SJSA1 (cell line): ENCODE measurements at regions not wholly inside any gene's neighbourhood (a gene's known extent, or its start where the extent isn't known, plus 50 kb on each side); places are given as distances from the start of the nearest gene placed in this dataset.
"Not testable (repeated sequence)": the region's sequence is repeated elsewhere in the genome, so short reads cannot be mapped to it uniquely, and the experiment has no call there.

Source experiments
- DNase-seq, 2 experiments: peaks; one replicate each; pipeline ENCODE4 v3.0.0-alpha.2; 2015 to 2020; ENCODE audit warnings: low spot score in 2 of 2, low read depth in 1 of 2
- H3K27ac ChIP-seq: fragments of 250-450 bp; sonication (Bioruptor Pico); 2 replicates; pipeline ENCODE4 v1.5.1; 2020; ENCODE audit warnings: mild to moderate bottlenecking, moderate library complexity
- H3K27me3 ChIP-seq: fragments of 250-450 bp; sonication (Bioruptor Pico); replicated peaks from 2 replicates; pipeline ENCODE4 v1.5.1; 2020; ENCODE audit warnings: mild to moderate bottlenecking, moderate library complexity
- H3K36me3 ChIP-seq: fragments of 250-450 bp; sonication (Bioruptor Pico); 2 replicates; pipeline ENCODE4 v1.5.1; 2020; ENCODE audit warnings: mild to moderate bottlenecking
- H3K4me1 ChIP-seq: fragments of 250-450 bp; sonication (Bioruptor Pico); replicated peaks from 2 replicates; pipeline ENCODE4 v1.6.1; 2021; ENCODE audit warnings: mild to moderate bottlenecking
- H3K4me3 ChIP-seq: fragments of 250-450 bp; sonication (Bioruptor Pico); 2 replicates; pipeline ENCODE4 v1.5.1; 2020; ENCODE audit warnings: mild to moderate bottlenecking
- H3K9me3 ChIP-seq: fragments of 250-450 bp; sonication (Bioruptor Pico); replicated peaks from 2 replicates; pipeline ENCODE4 v1.5.1; 2020; ENCODE audit warnings: mild to moderate bottlenecking

DNA sequence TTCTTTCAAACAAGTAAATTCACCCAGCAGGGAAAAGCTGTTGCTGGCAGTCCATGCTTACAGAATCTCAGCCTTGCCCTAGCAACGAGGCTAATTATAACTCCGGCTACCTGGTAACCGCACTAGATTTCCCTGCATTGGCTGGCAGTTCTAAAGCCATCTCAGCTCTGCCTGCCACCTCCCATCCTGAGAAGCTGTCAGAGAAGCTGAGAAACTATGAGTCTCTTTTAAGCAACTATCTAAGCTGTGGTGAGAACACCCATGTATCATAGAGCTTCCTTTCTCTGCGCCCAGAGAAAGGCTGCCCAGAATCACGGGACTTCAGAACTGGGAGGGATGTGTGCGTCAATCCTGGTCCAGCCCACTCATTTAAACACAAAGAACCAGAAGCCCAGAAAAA lies 113.9 kb upstream of the NBPF26 start:
- H3K4me1 ChIP-seq, H3K27ac ChIP-seq, H3K27me3 ChIP-seq, H3K4me3 ChIP-seq, DNase-seq, H3K36me3 ChIP-seq, H3K9me3 ChIP-seq: not testable (repeated sequence)

- not testable (repeated sequence) for H3K27me3 ChIP-seq, H3K9me3 ChIP-seq, H3K27ac ChIP-seq, H3K4me1 ChIP-seq, H3K4me3 ChIP-seq, DNase-seq, H3K36me3 ChIP-seq
Observed at GRCh38 chr1:120614931-120615639, 108.7 kb upstream of the NBPF26 start.

GRCh38 chr1:120617493-120617892 lies 106.3 kb upstream of the NBPF26 start:
- not testable (repeated sequence) for DNase-seq, H3K27me3 ChIP-seq, H3K4me3 ChIP-seq, H3K4me1 ChIP-seq, H3K9me3 ChIP-seq, H3K27ac ChIP-seq, H3K36me3 ChIP-seq

- not testable (repeated sequence) for H3K27ac ChIP-seq, H3K4me1 ChIP-seq, H3K36me3 ChIP-seq, H3K27me3 ChIP-seq, DNase-seq, H3K9me3 ChIP-seq, H3K4me3 ChIP-seq
Observed at GRCh38 chr1:120619867-120620692, 103.7 kb upstream of the NBPF26 start.

GRCh38 chr1:120620693-120620969 lies 103.1 kb upstream of the NBPF26 start:
- H3K27ac ChIP-seq: not testable (repeated sequence)

DNA sequence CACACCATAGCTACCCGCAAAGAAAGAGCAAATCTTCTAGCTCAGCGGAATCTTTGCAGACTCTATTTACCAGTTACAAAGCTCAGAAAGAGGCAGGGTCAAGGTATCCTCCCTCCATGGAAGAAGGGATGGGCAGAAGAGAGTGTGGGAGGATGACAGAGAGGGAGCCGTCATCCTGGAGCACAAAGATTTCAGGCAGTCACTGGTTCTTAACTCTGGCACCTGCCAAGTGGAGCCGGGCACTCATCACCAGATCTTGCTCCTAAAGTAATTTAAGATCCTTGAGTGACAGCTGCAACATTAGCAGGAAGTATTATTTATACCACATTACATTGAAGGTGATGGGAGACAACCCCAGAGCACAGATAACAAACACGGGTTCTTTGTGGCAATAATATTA lies 102.5 kb upstream of the NBPF26 start:
- not testable (repeated sequence) for H3K4me3 ChIP-seq, H3K4me1 ChIP-seq, H3K27ac ChIP-seq, H3K9me3 ChIP-seq, H3K27me3 ChIP-seq, DNase-seq, H3K36me3 ChIP-seq

More at GRCh38 chr1:120620693-120620969, 103.1 kb upstream of the NBPF26 start:
- not testable (repeated sequence) for H3K27me3 ChIP-seq, H3K9me3 ChIP-seq, DNase-seq, H3K4me1 ChIP-seq, H3K36me3 ChIP-seq, H3K4me3 ChIP-seq

- not testable (repeated sequence) for H3K4me1 ChIP-seq, H3K36me3 ChIP-seq, H3K27me3 ChIP-seq, H3K9me3 ChIP-seq, H3K27ac ChIP-seq, DNase-seq, H3K4me3 ChIP-seq
Observed at GRCh38 chr1:120623539-120623938, 100.2 kb upstream of the NBPF26 start.

GRCh38 chr1:120624565-120625064 lies 99.1 kb upstream of the NBPF26 start:
- not testable (repeated sequence) for H3K27me3 ChIP-seq, H3K36me3 ChIP-seq, DNase-seq, H3K4me3 ChIP-seq, H3K4me1 ChIP-seq, H3K27ac ChIP-seq, H3K9me3 ChIP-seq

DNA sequence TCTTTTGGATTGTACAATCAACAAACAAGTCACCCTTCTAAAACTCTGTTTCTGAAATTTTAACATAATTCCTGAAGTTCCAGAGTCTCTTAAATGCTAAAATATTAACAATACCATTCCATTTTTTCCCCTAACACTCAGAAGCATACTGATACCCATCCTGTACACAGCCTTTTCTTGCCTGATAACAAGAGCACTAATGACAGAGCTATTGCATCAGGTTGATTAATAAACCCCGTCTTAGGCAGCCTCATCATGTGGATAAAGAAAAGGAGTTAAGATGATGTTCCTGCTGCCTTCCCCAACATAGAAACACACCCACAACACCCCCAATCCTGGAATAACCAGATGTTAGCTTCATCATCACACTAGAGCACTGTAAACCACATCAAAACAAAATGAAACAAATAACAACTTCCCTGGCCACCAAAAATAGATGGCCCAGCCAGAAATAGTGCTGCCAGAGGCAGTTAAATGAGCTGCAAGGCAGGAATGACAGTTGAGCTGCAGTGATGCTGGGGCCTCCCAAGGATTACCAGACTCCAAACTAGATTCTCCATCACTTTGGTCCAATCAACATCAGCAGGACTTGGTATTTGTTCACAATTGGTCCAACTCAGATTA lies 93.8 kb upstream of the NBPF26 start:
- H3K36me3 ChIP-seq, H3K27me3 ChIP-seq, H3K27ac ChIP-seq, H3K9me3 ChIP-seq, DNase-seq, H3K4me3 ChIP-seq, H3K4me1 ChIP-seq: not testable (repeated sequence)

DNA sequence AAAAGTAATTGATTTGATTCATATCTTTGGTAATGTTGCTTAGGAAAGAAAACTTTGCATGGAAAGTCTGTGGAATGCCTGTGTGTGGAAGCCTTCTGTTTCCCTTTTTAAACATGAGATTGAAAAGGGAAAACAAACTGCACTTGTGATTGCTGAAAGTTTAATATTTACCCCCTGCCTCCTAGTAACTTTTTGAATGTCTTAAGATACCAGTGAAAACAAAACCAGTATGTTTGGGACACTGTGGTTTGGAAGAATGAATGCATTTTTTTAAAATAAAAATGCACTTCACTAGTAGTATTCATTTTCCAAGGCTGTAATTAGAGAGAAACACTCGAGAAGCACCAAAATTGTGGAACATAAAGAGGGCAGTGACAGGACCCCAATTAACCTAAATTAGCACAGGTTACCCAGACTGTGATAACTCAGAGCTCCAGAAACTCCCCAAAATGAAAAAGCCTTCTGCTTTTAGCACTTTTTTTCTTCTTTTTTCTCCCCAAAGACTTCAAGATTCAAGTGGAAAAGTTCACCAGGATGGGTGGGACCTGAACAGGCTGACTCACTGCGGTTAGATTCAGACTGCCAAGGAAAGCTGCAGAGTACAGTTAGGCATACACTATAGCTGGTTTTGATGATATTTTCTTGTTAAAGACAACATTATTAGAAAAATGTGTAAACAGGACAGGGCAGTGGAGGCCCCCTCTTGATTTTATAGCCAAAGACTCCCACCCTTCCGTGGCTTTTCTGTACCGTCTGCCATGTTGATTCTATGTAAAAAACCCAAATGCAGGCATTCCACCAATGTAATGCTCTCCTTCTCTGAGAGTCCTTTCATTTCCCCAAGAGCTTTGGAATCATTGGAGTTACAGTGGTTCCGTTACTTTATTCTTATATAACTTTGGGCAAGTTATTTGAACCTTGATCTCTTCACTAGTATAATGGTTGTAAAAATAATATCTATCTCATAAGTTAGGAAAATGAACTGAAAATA lies 88.6 kb upstream of the NBPF26 start:
- not testable (repeated sequence) for H3K27ac ChIP-seq, H3K9me3 ChIP-seq, H3K4me3 ChIP-seq, DNase-seq, H3K27me3 ChIP-seq, H3K36me3 ChIP-seq, H3K4me1 ChIP-seq

DNA sequence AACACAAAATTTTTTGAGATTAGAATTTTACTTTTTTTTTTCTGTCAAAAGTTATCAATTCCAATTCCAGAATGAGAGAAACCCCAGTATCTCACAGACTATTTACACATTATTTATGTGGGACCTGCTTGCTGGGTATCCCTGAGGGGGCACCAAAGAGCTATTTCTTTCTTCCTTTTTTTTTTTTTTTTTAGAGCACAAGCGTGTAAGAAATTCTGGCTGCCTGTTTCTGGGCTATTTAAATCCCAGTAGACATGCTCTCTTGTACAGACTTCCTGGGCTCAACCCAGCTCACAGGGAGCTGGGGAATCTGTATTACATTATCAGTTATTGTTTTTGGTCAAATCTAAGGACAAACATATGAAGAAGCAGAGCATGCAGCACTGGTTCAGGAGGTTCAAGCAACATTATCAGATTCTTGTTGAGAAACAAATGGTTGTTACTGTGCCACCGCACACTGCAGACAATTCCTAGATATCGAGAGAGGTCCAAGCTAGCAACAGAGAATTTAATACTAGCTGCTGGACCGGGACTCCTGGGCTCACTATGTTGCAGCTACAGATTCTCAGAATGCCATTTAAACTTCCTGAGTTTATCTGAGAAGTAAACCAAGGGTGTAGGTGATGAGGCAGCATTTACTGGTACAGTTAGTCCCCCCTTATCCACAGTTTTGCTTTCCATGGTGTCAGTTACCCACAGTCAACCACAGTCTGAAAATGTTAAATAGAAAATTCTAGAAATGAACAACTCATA lies 83.3 kb upstream of the NBPF26 start:
- not testable (repeated sequence) for H3K9me3 ChIP-seq, H3K27ac ChIP-seq, H3K27me3 ChIP-seq, DNase-seq, H3K4me1 ChIP-seq, H3K4me3 ChIP-seq, H3K36me3 ChIP-seq

DNA sequence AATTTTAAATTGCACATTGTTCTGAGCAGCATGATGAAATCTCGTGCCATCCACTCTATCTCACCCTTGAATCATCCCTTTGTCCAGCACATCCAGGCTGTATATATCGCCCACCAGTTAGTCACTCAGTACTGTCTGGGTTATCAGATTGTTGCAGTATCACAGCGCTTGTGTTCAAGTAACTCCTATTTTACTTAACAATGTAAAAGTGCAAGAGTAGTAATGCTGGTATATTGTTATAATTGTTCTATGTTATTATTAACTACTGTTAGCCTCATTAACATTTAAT lies 82.8 kb upstream of the NBPF26 start:
- H3K9me3 ChIP-seq, H3K27me3 ChIP-seq, H3K36me3 ChIP-seq, H3K4me1 ChIP-seq, H3K27ac ChIP-seq, DNase-seq, H3K4me3 ChIP-seq: not testable (repeated sequence)

DNA sequence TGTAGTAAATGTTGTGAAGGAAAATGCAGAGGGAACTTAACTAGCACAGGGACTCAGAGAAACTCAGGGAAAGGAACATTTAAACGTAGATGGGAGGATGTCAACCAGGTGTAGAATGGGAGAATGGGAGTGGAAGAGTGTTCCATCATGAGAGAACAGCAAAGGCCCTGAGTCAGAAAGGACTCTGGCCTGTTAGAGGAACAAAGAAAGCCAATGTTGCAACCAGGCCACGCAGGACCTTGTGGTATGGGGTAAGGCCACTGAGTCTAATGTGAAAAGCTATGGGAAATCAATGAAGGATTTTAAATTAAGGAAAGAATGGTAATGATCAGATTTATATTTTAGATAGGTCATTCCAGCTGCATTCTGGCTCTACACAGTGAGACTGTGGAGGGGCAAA lies 76.6 kb upstream of the NBPF26 start:
- H3K4me1 ChIP-seq, H3K36me3 ChIP-seq, H3K27me3 ChIP-seq, H3K9me3 ChIP-seq, H3K27ac ChIP-seq, H3K4me3 ChIP-seq, DNase-seq: not testable (repeated sequence)
